ENCODE measurements at regions not wholly inside any gene's neighbourhood (a gene's known extent, or its start where the extent isn't known, plus 50 kb on each side); places are given as distances from the start of the nearest gene placed in this dataset.

- H3K9me2 ChIP-seq (replicated peaks; ENCODE audit: insufficient read depth, low read length), result no peaks in the 10 kb centered on the region
- TF ChIP-seq CTCF (IDR thresholded peaks at IDR 0.05; ENCODE audit: insufficient read depth, low read length, poor library complexity, severe bottlenecking) (no peak), EZH2phosphoT487 (conservative IDR thresholded peaks at IDR 0.05; ENCODE audit: low read length) (no peak)
- no peak overlapping the region for H3K27ac ChIP-seq (ENCODE audit: low read depth, low read length)
- H3K4me2 ChIP-seq (ENCODE audit: low read depth, low read length, poor library complexity, severe bottlenecking), result no peak overlapping the region
- no peaks in the 10 kb centered on the region for H3K36me3 ChIP-seq (ENCODE audit: low read length)
- H3F3A ChIP-seq (ENCODE audit: insufficient read depth), result no peaks in the 10 kb centered on the region
- H3K4me3 ChIP-seq (ENCODE audit: insufficient read depth, low read length, poor library complexity, severe bottlenecking), result no peak overlapping the region
- H3K9ac ChIP-seq (ENCODE audit: low read length), result no peak overlapping the region
- no peaks in the 10 kb centered on the region for H3K9me3 ChIP-seq (ENCODE audit: insufficient read depth, low read length)
- H3K79me2 ChIP-seq (ENCODE audit: insufficient read depth, low read length), result no peaks in the 10 kb centered on the region
- no peaks in the 10 kb centered on the region for H4K20me1 ChIP-seq (ENCODE audit: low read depth, low read length)
- no peaks in the 10 kb centered on the region for H3K27me3 ChIP-seq (ENCODE audit: low read length)
- no peak overlapping the region for H2AFZ ChIP-seq (ENCODE audit: low read depth, low read length, severe bottlenecking)
Measured at GRCh38 chr2:117190856-117191559, 623.5 kb upstream of the DDX18 start.

- Histone ChIP-seq H3K4me3 (ENCODE audit: insufficient read depth, low read length, poor library complexity, severe bottlenecking) (no peak overlapping the region), H3K79me2 (ENCODE audit: insufficient read depth, low read length) (no peaks in the 10 kb centered on the region), H3K27ac (ENCODE audit: low read depth, low read length) (no peak overlapping the region), H3K9me3 (ENCODE audit: insufficient read depth, low read length) (no peaks in the 10 kb centered on the region), H3K27me3 (ENCODE audit: low read length) (no peaks in the 10 kb centered on the region), H3K36me3 (ENCODE audit: low read length) (no peaks in the 10 kb centered on the region), H3K4me2 (ENCODE audit: low read depth, low read length, poor library complexity, severe bottlenecking) (no peak overlapping the region), H3K9me2 (replicated peaks; ENCODE audit: insufficient read depth, low read length) (no peaks in the 10 kb centered on the region), H3K9ac (ENCODE audit: low read length) (no peak overlapping the region), H2AFZ (ENCODE audit: low read depth, low read length, severe bottlenecking) (no peak overlapping the region), H3F3A (ENCODE audit: insufficient read depth) (no peaks in the 10 kb centered on the region), H4K20me1 (ENCODE audit: low read depth, low read length) (no peaks in the 10 kb centered on the region)
- TF ChIP-seq CTCF (IDR thresholded peaks at IDR 0.05; ENCODE audit: insufficient read depth, low read length, poor library complexity, severe bottlenecking) (no peak), EZH2phosphoT487 (conservative IDR thresholded peaks at IDR 0.05; ENCODE audit: low read length) (no peak)
Measured at GRCh38 chr2:117195381-117195780, 619.1 kb upstream of the DDX18 start.

GRCh38 chr2:117199511-117199910 lies 615.0 kb upstream of the DDX18 start:
- TF ChIP-seq CTCF (IDR thresholded peaks at IDR 0.05; ENCODE audit: insufficient read depth, low read length, poor library complexity, severe bottlenecking), result no peak
- TF ChIP-seq EZH2phosphoT487 (conservative IDR thresholded peaks at IDR 0.05; ENCODE audit: low read length), result no peak
- H2AFZ ChIP-seq (ENCODE audit: low read depth, low read length, severe bottlenecking), result no peak overlapping the region
- no peak overlapping the region for H3K4me3 ChIP-seq (ENCODE audit: insufficient read depth, low read length, poor library complexity, severe bottlenecking)
- H3K36me3 ChIP-seq (ENCODE audit: low read length), result no peaks in the 10 kb centered on the region
- H3K4me2 ChIP-seq (ENCODE audit: low read depth, low read length, poor library complexity, severe bottlenecking), result no peak overlapping the region
- H3K27me3 ChIP-seq (ENCODE audit: low read length), result no peaks in the 10 kb centered on the region
- no peak overlapping the region for H3K27ac ChIP-seq (ENCODE audit: low read depth, low read length)
- no peaks in the 10 kb centered on the region for H3F3A ChIP-seq (ENCODE audit: insufficient read depth)
- H3K9me2 ChIP-seq (replicated peaks; ENCODE audit: insufficient read depth, low read length), result no peaks in the 10 kb centered on the region
- H4K20me1 ChIP-seq (ENCODE audit: low read depth, low read length), result no peaks in the 10 kb centered on the region
- H3K9ac ChIP-seq (ENCODE audit: low read length), result no peak overlapping the region
- no peaks in the 10 kb centered on the region for H3K79me2 ChIP-seq (ENCODE audit: insufficient read depth, low read length)
- no peaks in the 10 kb centered on the region for H3K9me3 ChIP-seq (ENCODE audit: insufficient read depth, low read length)
